ENCODE measurements at regions not wholly inside any gene's neighbourhood (a gene's known extent, or its start where the extent isn't known, plus 50 kb on each side); places are given as distances from the start of the nearest gene placed in this dataset.

- TF ChIP-seq, protein P1, sequence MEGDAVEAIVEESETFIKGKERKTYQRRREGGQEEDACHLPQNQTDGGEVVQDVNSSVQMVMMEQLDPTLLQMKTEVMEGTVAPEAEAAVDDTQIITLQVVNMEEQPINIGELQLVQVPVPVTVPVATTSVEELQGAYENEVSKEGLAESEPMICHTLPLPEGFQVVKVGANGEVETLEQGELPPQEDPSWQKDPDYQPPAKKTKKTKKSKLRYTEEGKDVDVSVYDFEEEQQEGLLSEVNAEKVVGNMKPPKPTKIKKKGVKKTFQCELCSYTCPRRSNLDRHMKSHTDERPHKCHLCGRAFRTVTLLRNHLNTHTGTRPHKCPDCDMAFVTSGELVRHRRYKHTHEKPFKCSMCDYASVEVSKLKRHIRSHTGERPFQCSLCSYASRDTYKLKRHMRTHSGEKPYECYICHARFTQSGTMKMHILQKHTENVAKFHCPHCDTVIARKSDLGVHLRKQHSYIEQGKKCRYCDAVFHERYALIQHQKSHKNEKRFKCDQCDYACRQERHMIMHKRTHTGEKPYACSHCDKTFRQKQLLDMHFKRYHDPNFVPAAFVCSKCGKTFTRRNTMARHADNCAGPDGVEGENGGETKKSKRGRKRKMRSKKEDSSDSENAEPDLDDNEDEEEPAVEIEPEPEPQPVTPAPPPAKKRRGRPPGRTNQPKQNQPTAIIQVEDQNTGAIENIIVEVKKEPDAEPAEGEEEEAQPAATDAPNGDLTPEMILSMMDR (conservative IDR thresholded peaks at IDR 0.05; ENCODE audit: low read depth, low read length) = no peak
- no peak for TF ChIP-seq EZH2 (IDR thresholded peaks at IDR 0.05; ENCODE audit: borderline replicate concordance, low read depth, low read length, poor library complexity, severe bottlenecking)
These were observed 87.6 kb downstream of the ERMARD start for GRCh38 chr6:169839029-169839481.
